ENCODE measurements at regions not wholly inside any gene's neighbourhood (a gene's known extent, or its start where the extent isn't known, plus 50 kb on each side); places are given as distances from the start of the nearest gene placed in this dataset.
"Not testable (repeated sequence)": the region's sequence is repeated elsewhere in the genome, so short reads cannot be mapped to it uniquely, and the experiment has no call there.

DNA sequence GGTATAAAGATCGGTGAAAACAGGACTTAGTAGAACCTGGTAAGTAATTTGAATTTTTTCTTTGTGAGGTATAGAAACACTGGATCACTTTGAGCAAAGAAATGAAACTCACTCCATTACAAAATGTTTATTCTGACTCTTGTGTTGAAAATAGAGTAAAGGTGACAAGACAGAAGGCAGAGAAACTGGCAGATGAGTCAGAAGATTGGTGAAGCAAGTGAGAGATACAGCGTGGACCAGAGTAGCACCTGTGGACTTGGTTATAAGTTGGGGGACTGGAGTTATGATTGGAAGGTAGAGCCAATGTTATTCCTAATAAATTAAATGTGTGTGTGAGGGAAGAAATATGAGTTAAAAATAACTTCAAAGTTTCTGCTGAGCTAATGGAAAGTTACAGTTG, 620.9 kb downstream of the ZWINT start:
- DNase-seq: no peak

DNA sequence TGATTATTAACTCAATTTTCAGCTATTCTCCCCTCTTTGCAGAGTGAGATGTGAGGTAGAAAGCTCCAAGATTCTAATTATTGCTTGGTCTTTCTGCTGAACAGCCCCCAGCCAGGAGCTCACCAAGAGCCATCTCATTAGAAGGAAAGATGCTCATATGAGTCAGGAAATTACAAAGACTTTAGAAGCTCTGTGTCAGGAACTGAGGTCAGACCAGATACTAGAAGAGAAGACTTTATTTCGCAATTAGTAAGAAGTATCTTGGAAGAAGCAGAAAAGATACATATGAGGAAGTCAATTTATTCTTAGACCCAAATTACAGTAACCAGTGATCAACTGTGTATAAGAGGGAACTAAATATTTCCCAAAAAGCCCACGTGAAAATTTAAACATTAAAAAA, 626.9 kb downstream of the ZWINT start:
- DNase-seq: no peak

DNA sequence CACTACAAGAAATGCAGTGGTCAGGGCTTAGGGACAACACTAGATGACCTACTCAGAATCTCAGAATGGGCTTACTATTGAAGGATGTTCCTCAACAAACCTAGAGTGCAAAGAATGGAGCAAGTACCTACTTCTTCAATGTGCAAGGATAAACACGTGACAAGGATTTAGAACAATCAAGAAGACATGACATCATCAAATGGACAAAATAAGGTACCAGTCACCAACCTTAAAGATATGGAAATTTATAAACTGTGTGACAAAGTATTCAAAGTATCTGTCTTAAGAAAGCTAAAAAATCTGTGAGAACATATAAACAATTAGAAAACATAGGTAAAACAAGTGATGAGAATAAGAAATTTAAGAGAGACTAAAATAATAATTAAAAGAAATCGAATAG, 656.1 kb downstream of the ZWINT start:
- no peak for DNase-seq

DNA sequence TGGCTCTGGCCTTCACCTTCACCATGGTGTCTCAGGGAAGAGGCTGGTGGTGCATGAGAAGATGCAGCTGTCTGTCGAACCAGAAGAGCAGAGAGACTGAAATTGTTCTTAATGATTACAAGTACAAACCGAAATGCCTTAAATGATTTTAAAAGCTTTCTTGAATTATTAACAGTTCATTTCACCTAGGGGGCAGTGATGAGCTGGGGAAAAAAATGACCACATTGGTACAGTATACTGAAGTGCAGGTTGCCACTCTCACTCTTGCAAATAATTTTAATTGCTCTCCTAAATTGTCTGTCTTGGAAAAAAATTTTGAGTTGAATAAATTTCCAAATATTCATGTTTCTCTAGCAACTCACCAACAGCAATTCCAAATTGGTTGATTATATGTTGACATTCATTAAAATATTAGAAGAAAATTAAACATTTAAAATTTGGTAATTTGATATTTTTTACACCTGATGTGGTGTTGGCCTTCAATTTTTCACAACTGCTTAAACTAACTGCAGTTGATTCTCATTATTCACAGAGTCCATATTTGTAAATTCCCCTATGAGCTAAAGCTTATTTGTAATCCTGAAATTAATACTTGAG, 692.6 kb downstream of the ZWINT start:
- no peak for DNase-seq

DNA sequence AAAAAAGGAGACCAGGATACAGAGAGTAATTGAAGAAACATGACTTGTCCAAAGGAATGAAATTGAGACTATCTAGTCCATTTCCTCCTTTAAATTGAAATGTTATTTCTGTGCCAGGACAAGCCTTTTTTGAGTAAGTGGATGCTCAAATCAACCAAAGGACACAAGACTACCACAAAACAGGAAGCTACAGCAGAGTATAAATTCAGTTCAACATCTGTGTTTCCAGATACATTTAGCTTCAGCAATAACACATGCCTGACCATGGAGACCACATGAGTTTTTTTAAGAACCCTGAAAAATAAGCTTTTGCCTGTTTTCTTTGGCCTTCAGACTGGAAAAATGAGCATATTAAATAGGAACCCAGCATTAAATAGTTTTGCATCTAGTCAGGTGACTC, 707.5 kb downstream of the ZWINT start:
- no peak for DNase-seq

- DNase-seq: no peak
Measured at GRCh38 chr10:55641601-55642000, 719.5 kb downstream of the ZWINT start.

DNA sequence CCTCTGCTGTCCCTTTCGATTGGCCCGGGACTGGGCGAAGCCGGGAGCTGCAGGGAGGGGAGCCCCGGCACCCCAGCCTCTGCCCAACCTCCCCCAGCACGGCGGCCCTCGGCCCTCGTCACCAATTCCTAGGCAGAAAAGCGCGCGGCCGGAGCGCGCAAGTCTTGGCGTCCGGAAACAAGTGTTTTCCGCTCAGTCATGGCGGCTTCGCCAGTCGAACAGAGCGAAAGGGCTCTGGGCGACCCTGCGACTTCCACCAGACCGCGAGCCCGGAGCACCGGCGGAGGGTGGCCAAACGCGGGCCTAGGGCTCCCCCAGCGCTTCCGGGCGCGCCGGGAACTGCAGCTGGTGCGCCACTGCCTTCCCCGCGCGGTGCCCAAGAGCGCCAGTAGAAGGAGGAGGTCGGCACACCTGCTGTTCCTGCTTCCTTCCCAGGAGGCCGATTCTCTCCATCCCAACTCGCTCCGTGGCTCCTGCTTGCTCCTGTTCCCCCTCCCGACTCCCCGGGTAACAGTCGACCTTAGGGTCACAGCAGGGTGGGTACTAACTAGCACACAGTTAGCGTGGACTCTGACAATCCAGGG, 729.9 kb downstream of the ZWINT start:
- DNase-seq: no peak

GRCh38 chr10:55630491-55631056, 730.5 kb downstream of the ZWINT start:
- DNase-seq: no peak

DNA sequence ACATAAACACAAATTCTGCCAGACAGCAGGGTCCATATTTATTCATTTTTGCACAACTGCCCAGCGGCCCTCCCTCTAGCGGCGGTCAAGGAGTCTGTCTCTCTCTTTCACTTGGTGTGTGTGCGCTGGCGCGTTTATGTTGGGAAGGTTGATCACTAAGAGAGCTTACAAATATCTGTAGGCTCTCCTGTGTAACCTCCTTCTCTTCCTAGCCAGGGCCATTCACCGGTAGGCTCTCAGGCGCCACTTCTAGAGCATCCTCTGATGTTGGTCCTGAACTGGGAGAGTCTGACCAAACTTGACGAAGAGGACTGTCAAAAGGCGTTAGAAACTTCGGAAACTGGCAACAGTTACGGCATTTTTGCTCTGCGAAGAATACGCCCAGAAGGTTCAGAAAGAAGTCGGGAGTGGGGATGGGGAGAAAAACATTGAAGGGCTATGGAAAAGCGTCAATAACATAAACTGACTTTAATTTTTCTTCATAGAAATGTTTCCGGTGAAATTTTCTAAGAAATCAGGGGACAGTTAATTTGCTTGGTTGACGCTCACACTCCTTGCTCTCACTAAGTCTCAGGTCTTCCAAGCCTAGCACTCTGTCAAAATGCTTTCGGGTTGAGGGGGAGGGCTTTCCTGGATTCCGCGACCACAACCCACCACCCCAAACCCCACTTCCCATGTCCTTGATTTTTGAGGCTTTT, 731.1 kb downstream of the ZWINT start:
- DNase-seq: no peak

DNA sequence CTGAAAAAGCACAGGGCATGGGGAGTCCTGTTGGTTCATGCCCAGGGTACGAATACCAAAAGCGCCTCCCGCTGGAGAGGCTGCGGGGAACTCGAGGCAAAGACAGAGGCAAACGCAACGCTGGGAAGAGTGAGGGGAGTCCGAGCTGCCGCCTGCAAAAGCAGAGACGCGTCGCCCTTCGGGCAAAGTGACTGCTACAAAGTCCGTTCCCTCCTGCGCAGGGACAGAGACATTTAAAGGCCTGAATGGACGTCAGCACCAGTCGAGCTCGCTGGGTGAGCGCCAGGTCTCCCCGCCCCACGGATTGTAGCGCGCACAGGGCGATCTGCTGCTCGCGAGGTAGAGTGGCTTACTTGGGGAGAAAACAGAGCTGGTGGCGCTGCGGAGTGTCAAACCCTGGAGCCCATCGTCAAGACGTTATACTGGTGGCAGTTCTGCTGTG, 732.8 kb downstream of the ZWINT start:
- DNase-seq: no peak

GRCh38 chr10:55627501-55628051, 733.5 kb downstream of the ZWINT start:
- DNase-seq: no peak

DNA sequence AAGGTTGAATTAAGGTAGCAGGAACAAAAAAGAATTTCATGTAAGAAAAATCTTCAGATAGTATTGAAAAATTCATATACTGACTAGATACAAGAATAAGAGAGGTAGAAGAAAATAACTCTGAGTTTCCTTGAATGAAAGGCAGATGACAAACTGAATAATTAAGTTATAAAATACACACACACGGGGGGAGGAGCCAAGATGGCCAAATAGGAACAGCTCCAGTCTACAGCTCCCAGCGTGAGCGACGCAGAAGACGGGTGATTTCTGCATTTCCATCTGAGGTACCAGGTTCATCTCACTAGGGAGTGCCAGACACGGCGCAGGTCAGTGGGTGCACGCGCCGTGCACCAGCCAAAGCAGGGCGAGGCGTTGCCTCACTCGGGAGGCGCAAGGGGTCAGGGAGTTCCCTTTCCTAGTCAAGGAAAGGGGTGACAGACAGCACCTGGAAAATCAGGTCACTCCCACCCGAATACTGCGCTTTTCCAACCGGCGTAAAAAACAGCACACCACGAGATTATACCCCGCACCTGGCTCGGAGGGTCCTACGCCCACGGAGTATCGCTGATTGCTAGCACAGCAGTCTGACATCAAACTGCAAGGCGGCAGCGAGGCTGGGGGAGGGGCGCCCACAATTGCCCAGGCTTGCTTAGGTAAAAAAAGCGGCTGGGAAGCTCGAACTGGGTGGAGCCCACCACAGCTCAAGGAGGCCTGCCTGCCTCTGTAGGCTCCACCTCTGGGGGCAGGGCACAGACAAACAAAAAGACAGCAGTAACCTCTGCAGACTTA, 759.2 kb downstream of the ZWINT start:
- DNase-seq: not testable (repeated sequence)

DNA sequence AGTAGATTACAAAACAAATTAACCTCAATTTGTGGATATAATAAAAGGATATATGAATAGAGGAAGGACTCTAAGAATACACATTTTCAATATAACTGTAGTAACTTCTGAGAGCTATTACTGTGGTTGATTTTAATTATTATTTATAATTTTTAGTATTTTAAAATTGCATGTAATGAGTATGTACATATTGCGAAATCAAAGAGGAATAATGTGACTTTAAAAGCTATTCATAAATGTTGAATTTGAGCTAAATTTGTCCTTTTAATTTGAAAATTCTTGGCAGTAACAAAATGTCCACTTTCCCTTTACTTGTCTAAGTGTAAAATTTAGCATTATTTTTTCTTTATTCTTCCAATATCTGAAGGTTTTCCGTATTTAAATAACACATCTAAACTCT, 750.6 kb upstream of the PCDH15 start:
- DNase-seq: no peak

DNA sequence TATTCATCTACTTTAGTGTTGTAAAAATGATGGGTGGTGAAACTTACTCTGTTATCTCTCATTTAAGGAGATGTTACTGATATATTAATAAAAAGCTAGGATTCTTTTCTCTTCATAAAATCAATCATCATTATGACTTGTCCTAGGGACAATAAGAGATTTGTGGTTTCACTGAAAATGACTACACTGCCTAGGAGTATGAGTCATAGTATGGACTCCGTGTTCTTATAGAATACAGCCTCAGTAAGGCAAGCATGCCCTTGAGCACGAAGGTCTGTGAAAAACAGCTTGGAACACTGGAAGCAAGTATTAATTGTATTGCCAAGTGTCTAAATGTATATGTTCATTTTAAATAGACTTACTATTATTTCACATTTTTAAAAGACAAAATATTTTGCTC, 749.2 kb upstream of the PCDH15 start:
- DNase-seq: no peak

- DNase-seq: not testable (repeated sequence)
Measured at GRCh38 chr10:55537497-55537896, 736.5 kb upstream of the PCDH15 start.

DNA sequence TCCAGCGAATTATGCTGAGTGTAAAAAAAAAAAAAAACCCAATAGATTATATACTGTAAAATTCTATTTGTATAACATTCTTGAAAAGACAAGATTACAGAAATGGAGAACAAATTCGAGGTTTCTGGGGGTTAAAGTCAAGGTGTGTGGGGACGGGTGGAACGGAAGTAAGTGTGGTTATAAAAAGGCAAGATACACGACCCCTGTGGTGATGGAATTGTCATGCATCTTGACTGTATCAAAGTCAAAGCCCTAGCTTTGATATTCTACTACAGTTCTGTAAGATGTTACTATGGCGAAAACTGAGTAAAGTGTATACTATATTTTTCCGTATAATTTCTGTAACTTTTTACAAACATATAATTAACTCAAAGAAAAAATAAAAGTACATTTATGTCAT, 718.2 kb upstream of the PCDH15 start:
- no peak for DNase-seq

DNA sequence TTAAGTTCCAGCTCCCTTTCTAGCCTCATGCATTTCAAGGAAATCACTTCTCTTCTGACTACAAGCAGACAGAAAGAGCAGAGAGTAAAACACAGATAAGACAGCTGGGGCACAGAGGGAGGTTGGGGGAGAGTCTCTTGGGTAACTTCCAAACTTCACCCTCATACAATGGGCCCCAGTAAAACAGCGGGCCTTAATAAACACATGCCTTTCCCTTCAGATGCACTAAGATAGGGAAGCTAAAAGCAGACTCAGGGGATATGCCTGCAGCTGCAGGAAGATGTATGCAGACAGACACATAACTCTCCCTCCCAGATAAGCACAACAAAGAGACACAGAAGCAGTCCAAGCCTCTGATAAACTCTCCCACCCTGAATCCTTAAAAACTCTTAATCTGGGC, 717.4 kb upstream of the PCDH15 start:
- DNase-seq: not testable (repeated sequence)

- DNase-seq: no peak
Measured at GRCh38 chr10:55509168-55509567, 708.1 kb upstream of the PCDH15 start.

DNA sequence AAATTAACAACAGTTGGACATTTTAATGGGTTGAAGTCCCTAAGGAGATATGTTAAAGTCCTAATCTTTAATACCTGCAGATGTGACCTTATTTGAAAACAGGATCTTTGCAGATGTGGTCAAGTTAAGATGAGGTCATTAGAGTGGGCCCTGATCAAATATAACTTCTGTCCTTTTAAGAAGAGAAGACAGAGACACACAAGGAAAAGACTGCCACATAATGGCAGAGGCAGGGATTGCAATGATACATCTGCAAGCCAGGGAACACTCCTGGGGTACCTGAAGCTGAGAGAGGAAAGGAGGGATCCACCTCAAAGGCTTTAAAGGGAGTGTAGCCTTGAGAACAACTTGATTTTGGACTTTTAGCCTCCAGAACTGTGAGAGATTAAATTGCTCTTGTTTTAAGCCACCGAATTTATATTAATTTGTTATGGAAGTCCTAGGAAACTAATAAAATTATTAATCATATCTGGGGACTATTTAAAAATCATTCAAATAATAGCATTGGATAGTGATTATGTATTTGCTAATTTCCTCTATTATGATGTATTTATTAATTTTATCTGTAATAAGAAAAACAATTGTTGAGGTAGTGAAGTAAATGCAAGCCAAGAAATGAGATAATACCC, 700.0 kb upstream of the PCDH15 start:
- no peak for DNase-seq

DNA sequence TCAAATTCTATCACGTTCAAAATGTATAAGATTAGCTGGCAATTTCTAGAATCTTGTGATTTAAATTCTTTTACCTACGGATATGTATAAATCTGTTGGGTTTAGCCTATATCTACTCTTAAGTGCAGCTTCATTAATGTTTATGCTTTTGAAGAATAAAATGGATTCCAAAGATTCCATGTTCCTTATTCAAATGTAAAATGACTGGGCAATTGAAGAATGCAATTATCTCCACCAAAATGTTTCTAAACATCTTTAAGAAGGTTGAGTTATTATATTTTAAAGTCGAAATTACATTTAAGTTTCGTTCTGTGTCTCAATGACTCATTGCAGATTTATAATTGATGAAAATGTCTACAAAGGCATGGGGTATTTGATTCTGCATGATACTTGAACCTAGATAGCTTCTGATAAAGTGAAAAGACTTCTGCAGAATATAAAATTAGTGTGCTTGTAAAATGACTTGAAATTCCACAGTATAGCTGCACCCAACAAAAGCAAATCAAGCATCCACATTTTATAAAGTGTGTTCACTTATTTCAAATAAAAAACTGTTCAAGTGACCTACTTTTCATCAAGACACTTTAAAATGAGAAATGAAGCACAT, 697.0 kb upstream of the PCDH15 start:
- no peak for DNase-seq

DNA sequence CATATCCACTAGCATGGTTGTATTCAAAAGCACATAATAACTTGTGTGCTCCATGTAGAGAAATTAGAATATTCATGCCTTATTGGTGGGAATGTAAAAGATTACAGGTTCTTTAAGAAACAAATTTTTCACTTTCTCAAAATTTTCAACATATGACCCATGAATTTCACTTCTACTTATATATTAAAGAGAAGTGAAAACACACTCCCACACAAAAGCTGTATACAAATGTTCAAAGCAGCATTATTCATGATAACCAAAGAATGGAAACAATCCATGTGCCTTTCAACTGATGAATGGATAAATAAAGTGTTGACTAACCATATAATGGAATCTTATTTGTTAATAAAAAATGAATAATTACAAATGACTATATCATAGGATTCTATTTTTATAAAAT, 694.5 kb upstream of the PCDH15 start:
- DNase-seq: no peak

DNA sequence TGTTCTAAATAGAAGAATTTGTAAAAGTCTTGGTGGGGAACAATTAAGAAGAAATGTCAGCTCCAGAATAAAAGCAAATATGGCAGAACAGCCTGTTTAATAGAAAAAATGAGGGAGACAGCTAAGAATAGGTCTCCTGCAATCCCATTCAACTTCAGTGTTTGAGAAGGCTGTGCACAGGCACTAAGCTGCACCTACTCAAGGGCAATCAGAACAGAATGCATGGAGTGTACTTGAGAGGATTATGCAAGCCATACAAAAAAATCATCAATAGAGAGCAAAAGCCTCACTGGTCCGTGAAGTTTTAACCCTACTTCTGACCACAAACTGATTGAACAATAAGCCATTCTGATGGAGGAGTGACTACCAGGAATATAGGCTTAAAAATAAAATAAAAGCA, 690.7 kb upstream of the PCDH15 start:
- no peak for DNase-seq

Measured in NCI-H1694 (cell line).